Neuronal stem cell (in vitro differentiated cells): ENCODE measurements at regions not wholly inside any gene's neighbourhood (a gene's known extent, or its start where the extent isn't known, plus 50 kb on each side); places are given as distances from the start of the nearest gene placed in this dataset.

Experiments
- DNase-seq: peaks from one replicate; pipeline ENCODE4 v3.0.0-alpha.2; 2013; ENCODE audit warnings: low spot score
- H2AFZ ChIP-seq: one replicate; pipeline ENCODE4 v1.6.1; 2013; ENCODE audit warnings: mild to moderate bottlenecking, low read length, inconsistent platforms
- H2AK5ac ChIP-seq: 2 replicates; pipeline ENCODE4 v1.6.1; 2013; ENCODE audit warnings: low read depth, mild to moderate bottlenecking, inconsistent platforms, low read length, moderate library complexity, mixed read lengths
- H2BK120ac ChIP-seq: 2 replicates; pipeline ENCODE4 v1.6.1; 2013; ENCODE audit warnings: low read depth, mild to moderate bottlenecking, inconsistent platforms, low read length, moderate library complexity, mixed read lengths
- H2BK12ac ChIP-seq: one replicate; pipeline ENCODE4 v1.6.1; 2013; ENCODE audit warnings: low read length, inconsistent platforms
- H2BK15ac ChIP-seq: 2 replicates; pipeline ENCODE4 v1.6.1; 2013; ENCODE audit warnings: mild to moderate bottlenecking, low read length, inconsistent platforms, mixed read lengths
- H2BK5ac ChIP-seq: one replicate; pipeline ENCODE4 v1.6.1; 2013; ENCODE audit warnings: inconsistent platforms, mild to moderate bottlenecking, low read length, moderate library complexity
- H3K14ac ChIP-seq: one replicate; pipeline ENCODE4 v1.6.1; 2013; ENCODE audit warnings: low read length, inconsistent platforms
- H3K18ac ChIP-seq: 2 replicates; pipeline ENCODE4 v1.6.1; 2013; ENCODE audit warnings: low read length, inconsistent platforms
- H3K23ac ChIP-seq: 2 replicates; pipeline ENCODE4 v1.6.1; 2013; ENCODE audit warnings: low read depth, mild to moderate bottlenecking, mixed read lengths, low read length, inconsistent platforms; ENCODE audit not compliant: poor library complexity
- H3K27ac ChIP-seq: replicated peaks from 3 replicates; pipeline ENCODE4 v1.5.1; 2013; ENCODE audit warnings: low read length, inconsistent platforms
- H3K27me3 ChIP-seq, 3 experiments: 2 replicates each; pipeline ENCODE4 v1.6.1; 2013; ENCODE audit warnings: low read length in 3 of 3, mild to moderate bottlenecking in 2 of 3, inconsistent platforms in 1 of 3, low read depth in 1 of 3, mixed read lengths in 1 of 3, moderate library complexity in 1 of 3; ENCODE audit not compliant: control insufficient read depth in 3 of 3, insufficient read depth in 3 of 3
- H3K36me3 ChIP-seq, 2 donors: replicated peaks in 1 of 2; 2 replicates each; pipeline ENCODE4 v1.6.1; 2013; ENCODE audit warnings: low read length in 2 of 2; ENCODE audit not compliant: control insufficient read depth in 2 of 2, insufficient read depth in 2 of 2
- H3K4ac ChIP-seq: 2 replicates; pipeline ENCODE4 v1.6.1; 2013; ENCODE audit warnings: inconsistent platforms, mild to moderate bottlenecking, low read length, moderate library complexity
- H3K4me1 ChIP-seq, 2 donors: 1 replicate in 1 of 2; 2 replicates in 1 of 2; pipeline ENCODE4 v1.6.1; 2013; ENCODE audit warnings: low read length in 2 of 2, low read depth in 1 of 2; ENCODE audit not compliant: control insufficient read depth in 2 of 2, insufficient read depth in 1 of 2
- H3K4me2 ChIP-seq: one replicate; pipeline ENCODE4 v1.6.1; 2013; ENCODE audit warnings: mild to moderate bottlenecking, low read length, inconsistent platforms; ENCODE audit not compliant: insufficient read depth, poor library complexity, severe bottlenecking
- H3K4me3 ChIP-seq, 2 donors: 2 replicates each; pipeline ENCODE4 v1.5.1; 2013; ENCODE audit warnings: low read length in 2 of 2, mild to moderate bottlenecking in 2 of 2, inconsistent platforms in 1 of 2, moderate library complexity in 1 of 2
- H3K79me1 ChIP-seq: one replicate; pipeline ENCODE4 v1.6.1; 2013; ENCODE audit warnings: low read depth, mild to moderate bottlenecking, inconsistent platforms, low read length, moderate library complexity
- H3K9ac ChIP-seq: one replicate; pipeline ENCODE4 v1.6.1; 2013; ENCODE audit warnings: mild to moderate bottlenecking, low read depth, low read length, inconsistent platforms; ENCODE audit not compliant: poor library complexity
- H3K9me3 ChIP-seq, 2 donors: replicated peaks in 1 of 2; 2 replicates each; pipeline versions ENCODE3 to v1.6.1; 2013; ENCODE audit warnings: low read length in 2 of 2, mild to moderate bottlenecking in 2 of 2, inconsistent platforms in 1 of 2, low read depth in 1 of 2, mixed read lengths in 1 of 2, moderate library complexity in 1 of 2; ENCODE audit not compliant: control insufficient read depth in 2 of 2, insufficient read depth in 1 of 2
- H4K8ac ChIP-seq: one replicate; pipeline ENCODE4 v1.6.1; 2013; ENCODE audit warnings: low read depth, mild to moderate bottlenecking, inconsistent platforms, low read length, moderate library complexity
- H4K91ac ChIP-seq: one replicate; pipeline ENCODE4 v1.6.1; 2013; ENCODE audit warnings: low read length, low read depth, mild to moderate bottlenecking, inconsistent platforms; ENCODE audit not compliant: poor library complexity
- WGBS, 2 donors: extraction: QIAGEN DNeasy Blood & Tissue Kit; methylation state at CpG; one replicate each; pipeline ENCODE4 v1.1.7; 2013; ENCODE audit warnings: missing lambda C conversion rate in 2 of 2, mixed read lengths in 1 of 2; ENCODE audit not compliant: insufficient read length in 2 of 2, insufficient replicate concordance in 1 of 2; ENCODE audit errors: extremely low coverage in 2 of 2; 5-methylcytosine and 5-hydroxymethylcytosine counted together

DNA sequence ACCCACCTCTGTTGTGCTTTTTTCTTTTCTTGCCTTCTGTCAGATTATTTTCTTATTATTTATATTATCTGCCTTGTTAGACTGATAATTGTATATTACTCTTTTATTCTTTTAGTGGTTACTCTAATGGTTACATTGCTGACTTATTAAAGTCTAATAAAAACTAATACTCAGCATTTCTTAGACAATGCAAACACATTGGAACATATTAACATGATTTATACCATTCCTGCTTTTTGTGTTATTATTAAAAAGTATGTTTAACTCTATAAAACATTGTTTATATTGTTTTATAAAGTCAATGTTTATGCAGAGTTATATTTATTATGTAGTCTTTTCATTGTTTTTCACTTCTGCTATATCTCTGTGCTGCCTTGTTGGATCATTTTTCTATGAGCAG, 68.0 kb upstream of the CACNA2D1 start:
- H3K18ac ChIP-seq: no peak overlapping the region
- no peak overlapping the region for H3K4me3 ChIP-seq
- no peaks in the 10 kb centered on the region for H3K27me3 ChIP-seq
- no peak overlapping the region for H3K4me2 ChIP-seq
- H4K8ac ChIP-seq: no peak overlapping the region
- no peaks in the 10 kb centered on the region for H3K36me3 ChIP-seq
- no peak overlapping the region for H3K23ac ChIP-seq
- no peak overlapping the region for H3K9ac ChIP-seq
- H3K9me3 ChIP-seq: no peaks in the 10 kb centered on the region
- H3K4ac ChIP-seq: no peak overlapping the region
- no peak overlapping the region for H3K27ac ChIP-seq
- no peak overlapping the region for H2BK5ac ChIP-seq
- H2AK5ac ChIP-seq: no peak overlapping the region
- H3K14ac ChIP-seq: no peak overlapping the region
- H3K4me1 ChIP-seq: peaks cover 0 to 1% of the 10 kb centered on the region in 2 donors
- no peak overlapping the region for H2AFZ ChIP-seq
- H2BK15ac ChIP-seq: no peak overlapping the region
- no peak overlapping the region for H2BK12ac ChIP-seq
- H2BK120ac ChIP-seq: no peak overlapping the region
- no peak for DNase-seq
- H4K91ac ChIP-seq: no peak overlapping the region
- H3K79me1 ChIP-seq: no peaks in the 10 kb centered on the region

DNA sequence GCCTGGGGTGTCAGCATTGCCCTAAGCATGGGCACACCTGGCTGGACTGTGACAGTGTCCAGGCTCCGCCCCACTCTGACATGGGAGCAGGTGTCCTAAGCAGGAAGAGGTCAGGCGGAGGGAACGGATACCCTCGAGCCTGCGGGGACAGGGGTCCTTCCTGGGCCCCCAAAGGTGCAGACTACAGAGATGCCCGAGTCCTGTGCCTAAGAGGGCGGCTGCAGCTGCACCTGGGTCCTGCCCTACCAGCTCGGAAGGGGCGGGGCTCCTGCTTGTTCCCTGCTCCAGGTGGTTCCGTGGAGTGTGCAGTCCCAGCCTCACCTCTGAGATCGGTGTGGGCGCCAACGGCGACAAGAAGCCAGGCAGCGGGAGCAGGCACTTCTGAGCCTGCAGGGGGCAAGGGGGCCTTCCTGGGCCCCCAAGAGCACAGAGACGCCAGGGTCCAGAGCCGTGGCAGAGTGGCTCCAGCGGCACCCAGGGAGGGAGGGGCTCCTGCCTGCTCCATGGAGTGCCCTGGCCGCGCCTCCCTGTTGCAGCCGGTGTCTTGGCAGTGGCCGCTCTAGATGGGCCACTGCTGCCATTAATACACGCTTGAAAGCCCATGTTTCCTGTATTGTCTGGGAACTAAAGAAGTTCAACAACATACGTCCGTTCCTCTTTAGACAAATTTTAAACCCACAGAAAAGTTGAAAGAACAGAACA, 64.5 kb upstream of the CACNA2D1 start:
- DNase-seq: no peak
- Histone ChIP-seq H4K8ac (peak overlapping the region; percentile 93), H3K18ac (peak overlapping the region; percentile 64), H2BK15ac (no peak overlapping the region), H3K79me1 (no peaks in the 10 kb centered on the region), H2BK12ac (peak overlapping the region; percentile 84), H3K23ac (no peak overlapping the region), H3K9ac (no peak overlapping the region), H3K4ac (no peak overlapping the region), H2BK5ac (peak overlapping the region; percentile 39), H2AK5ac (no peak overlapping the region), H3K4me1 (peaks cover 0 to 1% of the 10 kb centered on the region in 2 donors), H2AFZ (no peak overlapping the region), H3K4me2 (peak overlapping the region; percentile 19), H3K27ac (no peak overlapping the region), H3K27me3 (no peaks in the 10 kb centered on the region), H3K9me3 (no peaks in the 10 kb centered on the region), H3K36me3 (no peaks in the 10 kb centered on the region), H3K14ac (peak overlapping the region; percentile 89), H3K4me3 (no peak overlapping the region), H4K91ac (no peak overlapping the region), H2BK120ac (no peak overlapping the region)
- no CpG with 5 or more reads among the region's 25 CpGs for WGBS, 2 donors

DNA sequence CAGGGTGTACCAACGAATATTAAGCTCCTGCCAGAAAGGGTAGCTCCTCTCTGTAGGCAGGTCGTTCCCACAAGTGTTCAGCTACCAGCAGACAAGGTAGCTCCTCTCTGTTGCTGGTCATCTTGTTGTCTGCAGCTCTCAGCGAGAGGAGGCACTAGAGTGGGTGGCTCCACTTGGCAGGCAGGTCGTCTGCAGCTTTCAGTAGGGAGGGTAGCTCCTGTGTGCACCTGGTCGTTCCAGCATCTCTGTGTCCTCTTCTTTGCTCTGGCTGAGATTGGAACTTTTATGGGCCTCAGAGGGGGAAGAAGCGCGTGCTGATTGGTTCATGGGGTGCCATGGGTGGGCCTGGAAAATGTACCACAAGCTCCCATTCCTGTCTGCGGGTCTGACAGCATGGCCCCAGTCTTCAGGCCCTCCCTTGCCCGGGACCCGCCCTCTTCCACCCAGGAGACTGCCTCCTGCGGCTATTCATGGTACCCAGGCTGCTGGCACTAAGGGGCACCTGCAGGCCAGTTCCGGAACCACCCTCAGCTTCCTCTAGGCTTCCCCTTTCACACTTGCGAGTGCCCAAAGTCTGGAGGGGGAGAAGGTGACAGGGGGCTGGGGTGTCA, 63.9 kb upstream of the CACNA2D1 start:
- no peak overlapping the region for H3K4me2 ChIP-seq
- no peak overlapping the region for H3K4ac ChIP-seq
- no peaks in the 10 kb centered on the region for H3K4me1 ChIP-seq
- peak overlapping the region; percentile 84 for H2BK12ac ChIP-seq
- no CpG with 5 or more reads among the region's 13 CpGs for WGBS, 2 donors
- no peak overlapping the region for H2AFZ ChIP-seq
- no peak overlapping the region for H2BK120ac ChIP-seq
- no peak overlapping the region for H3K4me3 ChIP-seq
- H3K14ac ChIP-seq: no peak overlapping the region
- H4K8ac ChIP-seq: no peak overlapping the region
- peak overlapping the region; percentile 39 for H2BK5ac ChIP-seq
- no peaks in the 10 kb centered on the region for H3K79me1 ChIP-seq
- H4K91ac ChIP-seq: no peak overlapping the region
- no peak overlapping the region for H3K23ac ChIP-seq
- no peak overlapping the region for H2AK5ac ChIP-seq
- DNase-seq: no peak
- H3K9me3 ChIP-seq: no peaks in the 10 kb centered on the region
- H3K18ac ChIP-seq: peak overlapping the region; percentile 52
- H3K27me3 ChIP-seq: no peaks in the 10 kb centered on the region
- H3K27ac ChIP-seq: no peak overlapping the region
- no peak overlapping the region for H3K9ac ChIP-seq
- no peak overlapping the region for H2BK15ac ChIP-seq
- no peaks in the 10 kb centered on the region for H3K36me3 ChIP-seq

DNA sequence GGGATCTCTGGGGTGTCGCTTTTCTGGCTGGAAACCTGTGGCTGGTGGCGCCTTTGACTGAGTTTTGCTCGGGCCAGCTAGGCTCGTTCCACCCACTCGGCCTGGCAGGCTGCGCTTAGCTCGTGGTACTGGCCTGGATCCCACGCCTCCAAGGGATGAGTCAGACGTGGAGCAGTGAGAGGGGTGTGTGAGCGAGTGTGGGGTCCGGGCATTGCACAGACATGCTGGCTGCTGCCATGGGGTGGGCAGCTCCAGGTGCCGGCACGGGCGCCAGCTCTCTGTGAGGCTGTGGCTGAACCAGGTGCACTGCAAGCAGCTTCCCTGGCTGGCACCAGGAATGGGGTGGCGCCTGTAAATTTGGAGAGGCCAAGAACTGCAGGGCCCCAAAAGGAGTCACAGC, 63.1 kb upstream of the CACNA2D1 start:
- no CpG with 5 or more reads among the region's 15 CpGs for WGBS, 2 donors
- H3K4me1 ChIP-seq: no peaks in the 10 kb centered on the region

More for the DNA sequence above, 63.1 kb upstream of the CACNA2D1 start:
- Histone ChIP-seq H3K9me3 (no peaks in the 10 kb centered on the region), H3K27ac (no peak overlapping the region), H3K23ac (peak overlapping the region; percentile 10), H2BK15ac (peak overlapping the region; percentile 83), H3K14ac (no peak overlapping the region), H3K79me1 (no peaks in the 10 kb centered on the region), H3K4ac (no peak overlapping the region), H3K36me3 (no peaks in the 10 kb centered on the region), H3K4me3 (no peak overlapping the region), H4K91ac (no peak overlapping the region), H2BK12ac (no peak overlapping the region), H2BK5ac (no peak overlapping the region), H3K9ac (no peak overlapping the region), H3K4me2 (no peak overlapping the region), H3K18ac (peak overlapping the region; percentile 83), H2BK120ac (no peak overlapping the region), H4K8ac (no peak overlapping the region), H2AK5ac (no peak overlapping the region), H3K27me3 (no peaks in the 10 kb centered on the region), H2AFZ (no peak overlapping the region)
- DNase-seq: no peak
